ENCODE measurements at regions not wholly inside any gene's neighbourhood (a gene's known extent, or its start where the extent isn't known, plus 50 kb on each side); places are given as distances from the start of the nearest gene placed in this dataset.

GRCh38 chr17:70527364-70527888, 358.1 kb downstream of the KCNJ2 start:
- TF ChIP-seq EZH2 (IDR thresholded peaks at IDR 0.05; ENCODE audit: low read depth, unreplicated experiment) = no peak
- TF ChIP-seq CTCF (conservative IDR thresholded peaks at IDR 0.05; ENCODE audit: low read depth in 2 of 2) = no peak
- TF ChIP-seq ZNF331 (CRISPR knock-in tag; IDR thresholded peaks at IDR 0.05; ENCODE audit: low read depth) = no peak
- no peak for TF ChIP-seq REST (IDR thresholded peaks at IDR 0.05; ENCODE audit: unreplicated experiment)
- TF ChIP-seq POLR2AphosphoS5 (IDR thresholded peaks at IDR 0.05; ENCODE audit: low read depth) = no peak
- no peak for TF ChIP-seq EZH2phosphoT487 (IDR thresholded peaks at IDR 0.05; ENCODE audit: unreplicated experiment)
- TF ChIP-seq JUNB (IDR thresholded peaks at IDR 0.05; ENCODE audit: unreplicated experiment) = no peak
- no peak for TF ChIP-seq CREB1 (CRISPR knock-in tag; IDR thresholded peaks at IDR 0.05; ENCODE audit: low read depth)
- no peak for TF ChIP-seq ZNF462 (CRISPR knock-in tag; IDR thresholded peaks at IDR 0.05)

Measured in GM23338 (cell line).